ENCODE measurements at regions not wholly inside any gene's neighbourhood (a gene's known extent, or its start where the extent isn't known, plus 50 kb on each side); places are given as distances from the start of the nearest gene placed in this dataset.
"Not testable (repeated sequence)": the region's sequence is repeated elsewhere in the genome, so short reads cannot be mapped to it uniquely, and the experiment has no call there.

- H3K4me3 ChIP-seq (ENCODE audit: insufficient read depth, low read depth, low read length): no peak overlapping the region
- no peaks in the 10 kb centered on the region for H3K27me3 ChIP-seq (ENCODE audit: control insufficient read depth, insufficient read depth, low read length)
- no peak for DNase-seq
- H3K36me3 ChIP-seq (replicated peaks; ENCODE audit: control insufficient read depth, insufficient read depth, low read length): no peaks in the 10 kb centered on the region
These were observed 173.1 kb downstream of the TBC1D2B start for GRCh38 chr15:77904436-77904821.

DNA sequence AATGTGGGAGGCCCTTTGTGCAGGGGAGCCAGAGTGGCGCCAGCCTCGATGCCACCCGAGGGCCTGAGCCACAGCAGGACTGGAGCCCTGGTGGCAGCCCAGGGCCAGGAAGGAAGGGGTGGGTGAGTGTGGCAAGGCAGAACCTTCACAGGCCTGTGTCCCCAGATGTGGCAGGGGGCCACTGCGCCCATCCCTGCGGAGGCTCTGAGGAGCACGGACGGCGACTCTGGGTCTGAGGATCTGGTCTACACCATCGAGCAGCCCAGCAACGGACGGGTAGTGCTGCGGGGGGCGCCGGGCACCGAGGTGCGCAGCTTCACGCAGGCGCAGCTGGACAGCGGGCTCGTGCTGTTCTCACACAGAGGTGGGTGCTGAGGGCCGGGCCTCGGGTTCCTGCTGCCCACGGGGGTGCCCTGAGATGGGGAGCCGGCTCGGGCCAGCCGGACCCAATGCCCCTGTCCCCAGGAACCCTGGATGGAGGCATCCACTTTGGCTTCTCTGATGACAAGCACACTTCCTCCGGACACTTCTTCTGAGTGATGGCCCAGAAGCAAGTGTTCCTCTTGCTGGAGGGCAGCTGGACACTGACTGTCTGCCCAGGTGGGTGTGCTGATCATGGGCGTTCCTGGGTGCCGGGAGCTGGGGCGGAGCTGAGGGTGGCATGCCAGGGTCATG, 173.6 kb downstream of the TBC1D2B start:
- DNase-seq; H3K4me3 ChIP-seq (ENCODE audit: insufficient read depth, low read depth, low read length); H3K36me3 ChIP-seq (replicated peaks; ENCODE audit: control insufficient read depth, insufficient read depth, low read length): not testable (repeated sequence)

GRCh38 chr15:77902921-77903760, 174.4 kb downstream of the TBC1D2B start:
- H3K27me3 ChIP-seq (ENCODE audit: control insufficient read depth, insufficient read depth, low read length); H3K4me3 ChIP-seq (ENCODE audit: insufficient read depth, low read depth, low read length); H3K36me3 ChIP-seq (replicated peaks; ENCODE audit: control insufficient read depth, insufficient read depth, low read length): not testable (repeated sequence)
- peak; percentile 96 for DNase-seq

More for the DNA sequence above, 173.6 kb downstream of the TBC1D2B start:
- H3K27me3 ChIP-seq (ENCODE audit: control insufficient read depth, insufficient read depth, low read length): not testable (repeated sequence)

GRCh38 chr15:77901921-77902750, 175.4 kb downstream of the TBC1D2B start:
- peak; percentile 68 for DNase-seq
- H3K27me3 ChIP-seq (ENCODE audit: control insufficient read depth, insufficient read depth, low read length): no peaks in the 10 kb centered on the region
- H3K4me3 ChIP-seq (ENCODE audit: insufficient read depth, low read depth, low read length): no peak overlapping the region
- H3K36me3 ChIP-seq (replicated peaks; ENCODE audit: control insufficient read depth, insufficient read depth, low read length): no peaks in the 10 kb centered on the region

DNA sequence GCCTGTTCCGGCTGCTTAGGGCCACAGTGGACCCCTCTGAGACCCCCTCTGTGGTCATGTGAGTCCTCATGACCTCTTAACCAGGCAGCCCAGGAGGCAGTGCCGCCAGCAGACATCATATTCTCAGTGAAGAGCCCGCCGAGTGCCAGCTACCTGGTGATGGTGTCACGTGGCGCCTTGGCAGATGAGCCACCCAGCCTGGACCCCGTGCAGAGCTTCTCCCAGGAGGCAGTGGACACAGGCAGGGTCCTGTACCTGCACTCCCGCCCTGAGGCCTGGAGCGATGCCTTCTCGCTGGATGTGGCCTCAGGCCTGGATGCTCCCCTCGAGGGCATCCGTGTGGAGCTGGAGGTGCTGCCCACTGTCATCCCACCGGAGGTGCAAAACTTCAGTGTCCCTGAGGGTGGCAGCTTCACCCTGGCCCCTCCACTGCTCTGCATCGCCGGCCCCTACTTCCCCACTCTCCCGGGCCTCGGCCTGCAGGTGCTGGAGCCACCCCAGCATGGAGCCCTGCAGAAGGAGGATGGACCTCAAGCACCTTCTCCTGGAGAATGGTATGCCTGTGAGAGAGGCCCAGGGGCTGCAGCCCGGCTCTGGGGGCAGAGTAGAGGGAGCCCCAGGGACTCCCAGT, 176.1 kb downstream of the TBC1D2B start:
- DNase-seq: no peak

GRCh38 chr15:77900331-77900963, 177.1 kb downstream of the TBC1D2B start:
- peak; percentile 85 for DNase-seq
- H3K27me3 ChIP-seq (ENCODE audit: control insufficient read depth, insufficient read depth, low read length): not testable (repeated sequence)

More for the DNA sequence above, 176.1 kb downstream of the TBC1D2B start:
- Histone ChIP-seq H3K4me3 (ENCODE audit: insufficient read depth, low read depth, low read length) (no peak overlapping the region), H3K36me3 (replicated peaks; ENCODE audit: control insufficient read depth, insufficient read depth, low read length) (no peaks in the 10 kb centered on the region), H3K27me3 (ENCODE audit: control insufficient read depth, insufficient read depth, low read length) (no peaks in the 10 kb centered on the region)

GRCh38 chr15:77899776-77900175, 177.7 kb downstream of the TBC1D2B start:
- not testable (repeated sequence) for H3K27me3 ChIP-seq (ENCODE audit: control insufficient read depth, insufficient read depth, low read length)

More at GRCh38 chr15:77900331-77900963, 177.1 kb downstream of the TBC1D2B start:
- H3K36me3 ChIP-seq (replicated peaks; ENCODE audit: control insufficient read depth, insufficient read depth, low read length); H3K4me3 ChIP-seq (ENCODE audit: insufficient read depth, low read depth, low read length): not testable (repeated sequence)

DNA sequence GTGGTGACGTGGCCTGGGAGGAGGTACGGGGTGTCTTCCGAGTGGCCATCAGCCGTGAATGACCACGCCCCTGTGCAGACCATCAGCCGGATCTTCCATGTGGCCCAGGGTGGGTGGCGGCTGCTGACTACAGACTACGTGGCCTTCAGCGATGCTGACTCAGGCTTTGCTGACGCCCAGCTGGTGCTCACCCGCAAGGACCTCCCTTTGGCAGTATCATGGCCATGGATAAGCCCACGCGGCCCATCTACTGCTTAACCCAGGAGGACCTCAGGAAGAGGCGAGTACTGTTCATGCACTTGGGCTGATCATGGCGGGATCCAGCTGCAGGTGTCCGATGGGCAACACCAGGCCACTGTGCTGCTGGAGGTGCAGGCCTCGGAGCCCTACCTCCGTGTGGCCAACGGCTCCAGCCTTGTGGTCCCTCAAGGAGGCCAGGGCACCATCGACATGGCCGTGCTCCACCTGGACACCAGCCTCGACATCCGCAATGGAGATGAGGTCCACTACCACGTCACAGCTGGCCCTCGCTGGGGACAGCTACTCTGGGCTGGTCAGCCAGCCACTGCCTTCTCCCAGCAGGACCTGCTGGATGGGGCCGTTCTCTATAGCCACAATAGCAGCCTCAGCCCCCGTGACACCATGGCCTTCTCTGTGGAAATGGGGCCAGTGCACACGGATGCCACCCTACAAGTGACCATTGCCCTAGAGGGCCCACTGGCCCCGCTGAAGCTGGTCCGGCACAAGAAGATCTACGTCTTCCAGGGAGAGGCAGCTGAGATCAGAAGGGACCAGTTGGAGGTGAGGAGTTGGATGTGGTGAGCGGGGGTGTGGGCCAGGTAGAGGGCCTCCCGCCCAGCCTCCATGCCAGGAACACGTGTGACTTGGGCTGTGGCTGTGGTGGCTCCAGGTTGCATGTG, 178.4 kb downstream of the TBC1D2B start:
- Histone ChIP-seq H3K4me3 (ENCODE audit: insufficient read depth, low read depth, low read length) (no peak overlapping the region), H3K27me3 (ENCODE audit: control insufficient read depth, insufficient read depth, low read length) (no peaks in the 10 kb centered on the region), H3K36me3 (replicated peaks; ENCODE audit: control insufficient read depth, insufficient read depth, low read length) (no peaks in the 10 kb centered on the region)
- DNase-seq: no peak

More at GRCh38 chr15:77899776-77900175, 177.7 kb downstream of the TBC1D2B start:
- not testable (repeated sequence) for H3K36me3 ChIP-seq (replicated peaks; ENCODE audit: control insufficient read depth, insufficient read depth, low read length); H3K4me3 ChIP-seq (ENCODE audit: insufficient read depth, low read depth, low read length); DNase-seq

- Histone ChIP-seq H3K36me3 (replicated peaks; ENCODE audit: control insufficient read depth, insufficient read depth, low read length) (no peaks in the 10 kb centered on the region), H3K27me3 (ENCODE audit: control insufficient read depth, insufficient read depth, low read length) (no peaks in the 10 kb centered on the region), H3K4me3 (ENCODE audit: insufficient read depth, low read depth, low read length) (no peak overlapping the region)
- DNase-seq: no peak
These were observed 179.6 kb downstream of the TBC1D2B start for GRCh38 chr15:77897896-77898406.

- not testable (repeated sequence) for H3K27me3 ChIP-seq (ENCODE audit: control insufficient read depth, insufficient read depth, low read length); H3K4me3 ChIP-seq (ENCODE audit: insufficient read depth, low read depth, low read length); DNase-seq; H3K36me3 ChIP-seq (replicated peaks; ENCODE audit: control insufficient read depth, insufficient read depth, low read length)
These were observed 180.2 kb downstream of the TBC1D2B start for GRCh38 chr15:77897113-77897895.

GRCh38 chr15:77896147-77897112, 181.1 kb downstream of the TBC1D2B start:
- not testable (repeated sequence) for H3K36me3 ChIP-seq (replicated peaks; ENCODE audit: control insufficient read depth, insufficient read depth, low read length); DNase-seq; H3K4me3 ChIP-seq (ENCODE audit: insufficient read depth, low read depth, low read length); H3K27me3 ChIP-seq (ENCODE audit: control insufficient read depth, insufficient read depth, low read length)
